ENCODE measurements at regions not wholly inside any gene's neighbourhood (a gene's known extent, or its start where the extent isn't known, plus 50 kb on each side); places are given as distances from the start of the nearest gene placed in this dataset.
"Not testable (repeated sequence)": the region's sequence is repeated elsewhere in the genome, so short reads cannot be mapped to it uniquely, and the experiment has no call there.

GRCh38 chr15:21357056-21357455 lies 83.2 kb downstream of the POTEB3 start:
- DNase-seq (ENCODE audit: low spot score); in situ Hi-C loops (cut with HindIII; ENCODE audit: low sequenced_read_pairs): not testable (repeated sequence)

DNA sequence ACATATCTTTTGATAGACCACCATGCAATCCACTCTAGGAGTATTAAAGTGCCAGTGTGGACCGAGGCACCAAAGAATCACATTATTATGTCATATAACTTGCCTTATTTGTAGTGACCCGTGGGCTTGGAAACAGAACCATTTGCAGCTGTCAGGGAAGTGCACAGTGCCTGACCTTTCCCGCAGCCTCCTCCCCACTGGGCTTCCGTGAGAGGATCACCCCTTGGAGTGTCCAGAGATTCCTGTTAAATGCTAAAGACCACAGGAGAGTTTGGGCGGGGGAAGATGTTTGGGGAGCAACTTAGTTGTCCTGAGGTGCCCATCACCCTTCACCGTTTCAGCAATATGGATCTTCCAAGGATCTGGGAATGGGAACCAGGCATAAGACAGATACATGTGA lies 84.4 kb downstream of the POTEB3 start:
- in situ Hi-C loops (cut with HindIII; ENCODE audit: low sequenced_read_pairs); DNase-seq (ENCODE audit: low spot score): not testable (repeated sequence)

DNA sequence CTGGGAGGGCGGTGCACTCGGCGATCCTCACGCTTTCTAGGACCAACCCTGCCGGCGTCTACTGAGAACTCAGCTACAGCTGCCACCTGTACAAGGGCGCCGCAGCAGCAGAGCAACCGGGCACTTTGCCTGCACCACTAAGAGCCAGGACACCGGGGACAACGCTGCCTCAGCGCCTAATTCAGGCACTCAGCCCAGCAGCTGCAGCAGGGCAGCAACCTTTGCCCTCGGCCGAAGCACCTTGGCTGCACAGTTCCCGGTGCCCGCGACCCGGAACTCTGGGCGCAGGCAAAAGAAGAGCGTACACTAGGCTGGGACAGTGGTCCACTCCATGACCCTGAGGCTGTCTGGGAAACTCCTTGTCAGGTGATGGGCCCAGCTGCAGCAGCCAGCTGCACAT lies 85.7 kb downstream of the POTEB3 start:
- DNase-seq (ENCODE audit: low spot score); in situ Hi-C loops (cut with HindIII; ENCODE audit: low sequenced_read_pairs): not testable (repeated sequence)

DNA sequence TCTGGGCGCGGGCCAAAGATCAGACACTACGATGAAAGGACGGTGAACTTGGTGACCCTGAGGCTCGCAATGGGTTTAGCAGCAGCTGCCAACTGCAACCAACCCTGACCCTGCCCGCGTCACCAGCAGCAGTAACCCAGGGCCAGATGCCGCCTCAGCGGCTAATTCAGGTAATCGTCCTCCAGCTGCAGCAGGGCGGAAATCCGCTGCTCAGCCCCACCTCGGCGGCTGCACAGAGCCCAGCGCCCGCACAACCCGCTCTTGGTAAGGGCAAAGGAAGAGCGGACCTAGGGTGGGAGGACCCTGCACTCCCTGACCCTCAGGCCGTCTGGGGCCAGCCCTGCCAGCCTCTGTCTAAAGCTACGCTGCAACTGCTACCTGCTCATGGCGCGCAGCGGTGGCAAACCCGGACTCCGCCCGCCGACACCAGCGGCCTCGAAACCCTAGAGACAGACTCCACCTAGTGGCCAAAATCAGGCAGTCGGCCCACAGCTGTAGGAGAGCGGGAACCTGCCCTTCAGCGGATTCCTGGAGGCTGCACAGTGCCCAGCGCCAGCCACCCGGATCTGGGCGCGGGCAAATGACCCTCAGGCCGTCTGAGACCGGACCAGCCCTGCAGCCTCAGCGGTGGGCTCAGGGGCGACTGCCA lies 87.5 kb downstream of the POTEB3 start:
- in situ Hi-C loops (cut with HindIII; ENCODE audit: low sequenced_read_pairs); DNase-seq (ENCODE audit: low spot score): not testable (repeated sequence)

GRCh38 chr15:21344960-21345359 lies 95.3 kb downstream of the POTEB3 start:
- DNase-seq (ENCODE audit: low spot score); in situ Hi-C loops (cut with HindIII; ENCODE audit: low sequenced_read_pairs): not testable (repeated sequence)

GRCh38 chr15:21344500-21344899 lies 95.8 kb downstream of the POTEB3 start:
- DNase-seq (ENCODE audit: low spot score); in situ Hi-C loops (cut with HindIII; ENCODE audit: low sequenced_read_pairs): not testable (repeated sequence)

DNA sequence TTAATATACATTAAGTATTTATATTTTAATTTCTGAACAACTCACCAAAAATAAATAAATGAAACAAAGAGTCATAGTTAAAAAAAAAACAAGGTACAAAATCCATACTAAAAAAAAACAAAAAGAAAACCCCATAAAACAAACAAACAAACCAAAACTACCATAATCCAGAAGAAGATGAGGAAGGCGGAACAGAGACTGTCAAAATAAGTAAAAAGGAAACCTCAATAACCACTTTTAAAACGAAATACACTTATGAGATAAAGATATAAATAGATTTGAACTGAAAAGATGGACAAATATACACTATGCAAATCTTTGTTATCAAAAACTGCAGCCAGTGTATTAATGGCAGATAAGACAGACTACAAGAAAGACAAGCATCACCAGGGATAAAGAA lies 103.3 kb downstream of the POTEB3 start:
- in situ Hi-C loops (cut with HindIII; ENCODE audit: low sequenced_read_pairs); DNase-seq (ENCODE audit: low spot score): not testable (repeated sequence)

- not testable (repeated sequence) for DNase-seq (ENCODE audit: low spot score)
These were observed 115.4 kb downstream of the POTEB3 start for GRCh38 chr15:21324720-21325460.

DNA sequence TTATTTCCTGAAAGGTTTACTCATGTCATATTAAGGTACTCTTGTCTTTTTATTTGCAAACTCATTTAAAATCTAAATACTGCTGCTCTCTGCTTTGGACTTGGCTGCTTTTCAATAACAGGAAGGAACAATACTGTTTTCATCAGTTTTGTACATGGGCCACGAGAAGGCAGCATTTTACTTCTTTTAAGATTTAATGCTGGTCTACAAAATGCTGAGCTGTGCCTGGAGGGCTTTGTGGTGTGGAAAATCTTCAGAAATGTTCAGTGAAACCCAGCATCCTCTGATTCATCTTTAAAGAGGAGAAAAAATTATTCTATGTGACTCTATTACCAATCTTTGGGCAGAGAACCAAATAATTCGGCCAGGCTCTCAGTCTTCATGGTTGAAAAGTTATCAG lies 155.9 kb downstream of the POTEB3 start:
- in situ Hi-C loops (cut with HindIII; ENCODE audit: low sequenced_read_pairs); DNase-seq (ENCODE audit: low spot score): not testable (repeated sequence)

More at GRCh38 chr15:21324720-21325460, 115.4 kb downstream of the POTEB3 start:
- in situ Hi-C loops (cut with HindIII; ENCODE audit: low sequenced_read_pairs), result not testable (repeated sequence)

DNA sequence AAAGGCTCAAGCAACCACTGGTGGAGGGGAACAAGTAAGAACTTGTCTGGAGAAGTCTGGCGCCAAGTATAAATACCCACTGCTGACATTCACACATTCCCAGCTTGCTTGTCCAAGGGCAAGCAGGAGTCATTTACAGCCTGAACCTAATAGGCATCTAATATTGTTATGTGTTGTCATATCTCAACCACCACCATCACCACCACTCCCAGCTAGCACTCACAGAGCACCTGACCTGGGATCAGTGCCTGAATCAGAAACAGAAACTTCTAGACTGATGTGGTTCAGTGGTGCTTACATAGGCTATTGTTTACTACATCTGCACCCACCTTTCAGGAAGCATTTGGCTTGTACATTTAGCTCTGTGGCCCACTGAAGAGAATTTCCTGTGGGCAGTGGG lies 157.1 kb downstream of the POTEB3 start:
- DNase-seq (ENCODE audit: low spot score); in situ Hi-C loops (cut with HindIII; ENCODE audit: low sequenced_read_pairs): not testable (repeated sequence)

DNA sequence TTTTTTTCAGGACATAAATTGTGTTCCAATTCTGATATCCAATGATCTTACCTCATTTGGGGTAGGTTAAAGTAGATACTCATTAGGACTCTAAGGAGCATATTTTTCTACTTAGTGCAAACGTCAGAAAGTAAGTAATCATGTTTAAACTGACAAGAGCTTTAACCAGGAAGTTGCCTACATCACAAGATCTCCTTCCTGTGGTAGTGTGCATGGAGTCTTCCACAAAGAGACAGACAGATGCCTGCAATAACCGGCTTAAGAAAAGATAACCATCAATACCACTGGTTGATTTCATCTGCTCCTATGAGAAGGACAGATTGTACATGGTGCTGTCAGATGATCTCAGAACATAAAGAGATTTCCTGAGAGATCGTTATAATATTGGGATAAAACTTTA lies 160.0 kb downstream of the POTEB3 start:
- DNase-seq (ENCODE audit: low spot score); in situ Hi-C loops (cut with HindIII; ENCODE audit: low sequenced_read_pairs): not testable (repeated sequence)

DNA sequence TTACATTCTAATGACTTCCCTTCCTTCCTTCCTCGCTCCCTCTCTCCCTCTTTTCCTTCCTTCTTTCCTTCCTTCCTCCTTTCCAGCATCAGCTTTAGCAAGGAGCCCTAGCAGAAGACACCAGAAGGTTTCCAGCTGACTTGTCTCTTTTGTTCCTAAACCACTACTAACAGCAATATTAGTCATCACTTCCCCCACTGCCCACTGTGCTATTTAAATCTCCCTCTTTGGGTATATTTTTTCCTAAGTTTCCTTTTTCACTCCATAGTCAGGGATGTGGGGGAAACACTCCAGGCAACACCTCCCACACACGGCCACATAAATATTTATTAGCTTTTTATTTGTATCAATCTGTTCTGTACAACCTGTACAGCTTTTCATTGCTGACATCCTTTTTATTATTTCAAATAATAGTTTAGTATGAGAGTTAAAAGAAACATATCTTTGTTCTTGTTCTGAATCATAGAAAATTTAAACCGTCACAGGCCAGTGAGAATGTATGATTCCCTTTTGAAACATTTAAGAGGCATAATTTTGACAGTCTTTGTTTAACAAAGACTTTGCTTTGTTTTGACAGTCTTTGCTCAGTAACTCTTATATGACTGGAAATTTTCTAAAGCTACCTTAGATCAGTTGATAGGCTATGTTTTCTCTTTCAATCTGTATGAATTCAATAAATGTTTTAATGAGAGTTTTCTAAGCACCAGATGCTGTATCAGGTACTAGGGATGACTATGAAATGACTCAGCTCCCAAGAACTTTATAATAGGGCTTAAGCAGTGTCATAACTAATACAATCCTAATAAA lies 167.9 kb downstream of the POTEB3 start:
- DNase-seq (ENCODE audit: low spot score); in situ Hi-C loops (cut with HindIII; ENCODE audit: low sequenced_read_pairs): not testable (repeated sequence)

GRCh38 chr15:21271566-21271965 lies 168.7 kb downstream of the POTEB3 start:
- in situ Hi-C loops (cut with HindIII; ENCODE audit: low sequenced_read_pairs), result no loop called here
- no peak for DNase-seq (ENCODE audit: low spot score)

DNA sequence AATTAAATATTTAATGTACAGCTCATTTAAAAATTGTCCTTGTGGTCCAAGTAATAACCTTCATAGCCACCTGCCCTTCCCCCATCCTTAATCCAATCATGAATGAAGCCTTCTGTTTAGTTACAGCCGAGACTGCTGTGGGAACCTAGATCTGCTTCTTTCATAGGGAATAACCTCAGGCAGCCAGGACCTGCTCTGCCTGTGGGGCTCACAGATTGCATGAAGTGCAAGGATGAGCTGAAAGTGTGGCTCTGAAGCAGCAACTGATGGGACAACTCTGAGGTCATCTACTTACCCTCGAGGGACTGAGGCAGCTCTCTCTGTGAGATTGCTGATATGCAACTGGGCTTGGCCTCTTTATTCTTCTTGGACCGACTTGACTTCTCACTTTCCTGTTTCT lies 169.8 kb downstream of the POTEB3 start:
- no peak for DNase-seq (ENCODE audit: low spot score)

GRCh38 chr15:21269673-21270072 lies 170.6 kb downstream of the POTEB3 start:
- DNase-seq (ENCODE audit: low spot score); in situ Hi-C loops (cut with HindIII; ENCODE audit: low sequenced_read_pairs): not testable (repeated sequence)

More for the DNA sequence above, 169.8 kb downstream of the POTEB3 start:
- in situ Hi-C loops (cut with HindIII; ENCODE audit: low sequenced_read_pairs), result no loop called here

- no peak for DNase-seq (ENCODE audit: low spot score)
- in situ Hi-C loops (cut with HindIII; ENCODE audit: low sequenced_read_pairs), result no loop called here
These were observed 171.2 kb downstream of the POTEB3 start for GRCh38 chr15:21269121-21269520.

DNA sequence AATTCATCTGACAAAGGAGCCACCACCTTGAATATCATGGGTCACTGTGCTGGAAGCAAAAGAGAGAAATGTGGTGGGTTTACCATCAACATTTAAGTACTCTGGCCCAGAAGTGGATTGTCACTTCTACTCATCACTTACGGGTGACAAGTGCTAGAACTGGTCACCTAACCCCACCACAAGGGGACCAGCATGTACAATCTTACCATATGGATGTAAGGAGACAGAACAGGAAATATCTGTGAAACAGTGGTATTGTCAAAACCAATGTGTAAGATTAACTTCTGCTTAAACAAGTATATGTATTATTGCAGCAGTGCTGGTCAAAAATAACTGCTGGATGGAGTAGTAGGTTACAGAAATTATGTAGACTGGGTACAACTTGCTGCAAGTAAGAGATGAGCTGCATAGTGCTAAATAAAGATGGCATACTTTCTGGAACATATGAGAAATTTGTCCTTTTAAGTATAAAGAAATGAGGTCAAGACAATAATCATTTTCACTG lies 171.8 kb downstream of the POTEB3 start:
- no peak for DNase-seq (ENCODE audit: low spot score)
- in situ Hi-C loops (cut with HindIII; ENCODE audit: low sequenced_read_pairs), result no loop called here

- peak; percentile 2 for DNase-seq (ENCODE audit: low spot score)
- in situ Hi-C loops (cut with HindIII; ENCODE audit: low sequenced_read_pairs), result no loop called here
These were observed 172.5 kb downstream of the POTEB3 start for GRCh38 chr15:21267671-21268395.

DNA sequence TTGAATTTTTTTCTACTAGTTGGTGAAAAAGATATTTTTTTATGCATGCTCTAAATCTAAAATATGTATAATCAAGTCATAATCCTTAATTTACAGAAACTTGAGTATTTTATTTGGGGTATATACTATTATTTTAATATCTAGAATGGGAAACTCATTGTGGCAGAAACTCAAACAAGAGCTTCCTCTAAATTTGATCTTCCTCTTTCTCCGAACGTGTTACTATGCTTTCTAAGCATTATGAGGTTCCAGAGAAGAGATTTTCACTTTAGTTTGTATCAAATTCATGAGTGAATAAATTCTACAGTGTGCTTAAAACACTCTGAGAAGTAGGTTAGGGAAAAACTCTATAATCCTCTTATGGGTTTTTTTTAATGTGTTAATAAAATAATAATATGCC lies 173.1 kb downstream of the POTEB3 start:
- DNase-seq (ENCODE audit: low spot score), result peak; percentile 3
- in situ Hi-C loops (cut with HindIII; ENCODE audit: low sequenced_read_pairs), result no loop called here
